H1 (cell line): ENCODE measurements at regions not wholly inside any gene's neighbourhood (a gene's known extent, or its start where the extent isn't known, plus 50 kb on each side); places are given as distances from the start of the nearest gene placed in this dataset.
"Not testable (repeated sequence)": the region's sequence is repeated elsewhere in the genome, so short reads cannot be mapped to it uniquely, and the experiment has no call there.

Source experiments
- CHD2 ChIP-seq: IDR thresholded peaks from 2 replicates; pipeline ENCODE4 v1.6.1; 2012; ENCODE audit warnings: low read length, improper control_type of control experiment
- POLR2AphosphoS5 ChIP-seq: IDR thresholded peaks from 2 replicates; pipeline ENCODE4 v1.6.1; 2011; ENCODE audit warnings: low read depth, low read length
- SIRT6 ChIP-seq: IDR thresholded peaks from one replicate; pipeline ENCODE4 v1.7.1; 2012; ENCODE audit warnings: low read length, inconsistent platforms
- SP2 ChIP-seq: IDR thresholded peaks from 2 replicates; pipeline ENCODE4 v1.6.1; 2012; ENCODE audit warnings: mild to moderate bottlenecking, low read length, inconsistent platforms
- TF ChIP-seq, protein P1 (sequence below), 3 experiments: IDR thresholded peaks; 1 replicate in 2 of 3; 2 replicates in 1 of 3; pipeline versions ENCODE4 v1.5.1 to v1.6.1; 2011; ENCODE audit warnings: low read length in 3 of 3, mild to moderate bottlenecking in 3 of 3, inconsistent platforms in 2 of 3, low read depth in 1 of 3, moderate library complexity in 1 of 3; ENCODE audit not compliant: insufficient read depth in 1 of 3; ENCODE audit errors: control extremely low read depth in 1 of 3
- TF ChIP-seq, protein P2 (sequence below): IDR thresholded peaks from 2 replicates; pipeline ENCODE4 v1.6.1; 2012; ENCODE audit warnings: low read length, inconsistent platforms

DNA sequence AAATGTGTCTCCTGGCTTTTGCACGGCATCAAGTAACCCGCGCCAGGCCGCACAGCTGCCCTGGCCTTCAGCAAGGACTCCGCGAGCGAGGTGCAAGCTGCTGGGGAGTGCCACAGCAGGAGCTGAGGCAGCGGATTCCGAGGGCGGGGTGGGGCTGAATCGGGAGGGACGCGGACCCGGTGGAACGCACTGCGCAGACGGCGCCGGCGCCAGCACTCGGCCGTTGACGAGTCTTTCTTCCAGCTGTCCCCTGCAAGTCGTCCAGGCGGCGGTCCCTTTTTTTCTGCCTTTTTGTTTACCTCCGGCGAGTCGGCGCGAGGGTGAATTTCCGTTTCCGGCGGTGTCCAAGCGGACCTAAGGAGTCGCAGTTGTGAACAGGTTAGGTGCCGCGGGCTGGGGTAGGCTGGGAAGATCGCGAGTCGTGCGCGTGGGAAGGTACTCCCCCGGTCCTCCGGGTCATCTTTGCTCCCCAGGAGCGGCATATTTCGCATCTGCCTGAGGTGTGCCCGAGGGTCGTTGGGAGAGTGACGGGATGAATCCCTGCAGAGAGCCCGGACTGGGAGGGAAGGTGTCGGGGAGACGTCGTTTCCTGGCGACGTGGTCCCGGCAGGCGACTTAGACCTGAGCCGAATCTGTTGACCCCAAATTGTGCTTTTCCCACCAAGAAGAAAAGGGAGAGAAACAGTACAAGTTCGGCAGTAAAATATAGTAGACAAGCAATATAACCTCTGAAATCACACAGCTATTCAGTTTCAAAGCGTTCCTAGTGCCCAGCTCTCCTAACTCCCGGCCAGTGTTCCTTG is 124.5 kb upstream of the PTPN20 start:
- TF ChIP-seq, protein P1, sequence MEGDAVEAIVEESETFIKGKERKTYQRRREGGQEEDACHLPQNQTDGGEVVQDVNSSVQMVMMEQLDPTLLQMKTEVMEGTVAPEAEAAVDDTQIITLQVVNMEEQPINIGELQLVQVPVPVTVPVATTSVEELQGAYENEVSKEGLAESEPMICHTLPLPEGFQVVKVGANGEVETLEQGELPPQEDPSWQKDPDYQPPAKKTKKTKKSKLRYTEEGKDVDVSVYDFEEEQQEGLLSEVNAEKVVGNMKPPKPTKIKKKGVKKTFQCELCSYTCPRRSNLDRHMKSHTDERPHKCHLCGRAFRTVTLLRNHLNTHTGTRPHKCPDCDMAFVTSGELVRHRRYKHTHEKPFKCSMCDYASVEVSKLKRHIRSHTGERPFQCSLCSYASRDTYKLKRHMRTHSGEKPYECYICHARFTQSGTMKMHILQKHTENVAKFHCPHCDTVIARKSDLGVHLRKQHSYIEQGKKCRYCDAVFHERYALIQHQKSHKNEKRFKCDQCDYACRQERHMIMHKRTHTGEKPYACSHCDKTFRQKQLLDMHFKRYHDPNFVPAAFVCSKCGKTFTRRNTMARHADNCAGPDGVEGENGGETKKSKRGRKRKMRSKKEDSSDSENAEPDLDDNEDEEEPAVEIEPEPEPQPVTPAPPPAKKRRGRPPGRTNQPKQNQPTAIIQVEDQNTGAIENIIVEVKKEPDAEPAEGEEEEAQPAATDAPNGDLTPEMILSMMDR (IDR thresholded peaks at IDR 0.05; ENCODE audit: control extremely low read depth in 1 of 3, insufficient read depth in 1 of 3, low read depth in 1 of 3, low read length in 3 of 3) = not testable (repeated sequence)
- not testable (repeated sequence) for TF ChIP-seq SP2, SIRT6, CHD2, POLR2AphosphoS5
- TF ChIP-seq, protein P2, sequence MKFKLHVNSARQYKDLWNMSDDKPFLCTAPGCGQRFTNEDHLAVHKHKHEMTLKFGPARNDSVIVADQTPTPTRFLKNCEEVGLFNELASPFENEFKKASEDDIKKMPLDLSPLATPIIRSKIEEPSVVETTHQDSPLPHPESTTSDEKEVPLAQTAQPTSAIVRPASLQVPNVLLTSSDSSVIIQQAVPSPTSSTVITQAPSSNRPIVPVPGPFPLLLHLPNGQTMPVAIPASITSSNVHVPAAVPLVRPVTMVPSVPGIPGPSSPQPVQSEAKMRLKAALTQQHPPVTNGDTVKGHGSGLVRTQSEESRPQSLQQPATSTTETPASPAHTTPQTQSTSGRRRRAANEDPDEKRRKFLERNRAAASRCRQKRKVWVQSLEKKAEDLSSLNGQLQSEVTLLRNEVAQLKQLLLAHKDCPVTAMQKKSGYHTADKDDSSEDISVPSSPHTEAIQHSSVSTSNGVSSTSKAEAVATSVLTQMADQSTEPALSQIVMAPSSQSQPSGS = not testable (repeated sequence)
